Neural progenitor cell (in vitro differentiated cells): ENCODE measurements at regions not wholly inside any gene's neighbourhood (a gene's known extent, or its start where the extent isn't known, plus 50 kb on each side); places are given as distances from the start of the nearest gene placed in this dataset.

Experiments
- DNase-seq: peaks from one replicate; pipeline ENCODE4 v3.0.0-alpha.2; 2016; ENCODE audit warnings: low spot score
- H2AFZ ChIP-seq: fragments of 200-600 bp; sonication (generic); replicated peaks from 2 replicates; pipeline ENCODE4 v1.6.1; 2016; ENCODE audit warnings: antibody characterized with exemption
- H3F3A ChIP-seq: fragments of 200-600 bp; sonication (generic); 2 replicates; pipeline ENCODE4 v1.6.1; 2016; ENCODE audit warnings: antibody characterized with exemption, low read depth
- H3K27ac ChIP-seq: fragments of 200-600 bp; sonication (generic); 2 replicates; pipeline ENCODE4 v1.5.1; 2016; ENCODE audit warnings: mild to moderate bottlenecking
- H3K27me3 ChIP-seq: fragments of 200-600 bp; sonication (generic); 2 replicates; pipeline ENCODE4 v1.6.1; 2016; ENCODE audit warnings: mild to moderate bottlenecking, moderate library complexity
- H3K36me3 ChIP-seq: fragments of 200-600 bp; sonication (generic); 2 replicates; pipeline ENCODE4 v1.5.1; 2016
- H3K4me1 ChIP-seq: fragments of 200-600 bp; sonication (generic); 2 replicates; pipeline ENCODE4 v1.6.1; 2016; ENCODE audit warnings: mixed run types
- H3K4me2 ChIP-seq: fragments of 200-600 bp; sonication (generic); 2 replicates; pipeline ENCODE4 v1.6.1; 2016
- H3K4me3 ChIP-seq: fragments of 200-600 bp; sonication (generic); 2 replicates; pipeline ENCODE4 v1.5.1; 2016
- H3K79me2 ChIP-seq: fragments of 200-600 bp; sonication (generic); 2 replicates; pipeline ENCODE4 v1.6.1; 2016; ENCODE audit warnings: low read depth
- H3K9ac ChIP-seq: fragments of 200-600 bp; sonication (generic); 2 replicates; pipeline ENCODE4 v1.6.1; 2016
- H3K9me3 ChIP-seq: fragments of 200-600 bp; sonication (generic); 2 replicates; pipeline ENCODE4 v1.5.1; 2016; ENCODE audit warnings: low read depth
- H4K20me1 ChIP-seq: fragments of 200-600 bp; sonication (generic); 2 replicates; pipeline ENCODE4 v1.6.1; 2016; ENCODE audit warnings: low read depth
- H3K27ac Mint-ChIP-seq: 3 replicates; pipeline ENCODE4 v1.8.0; 2021; ENCODE audit warnings: mixed read lengths
- H3K27me3 Mint-ChIP-seq: 2 replicates; pipeline ENCODE4 v1.8.0; 2022; ENCODE audit warnings: low read depth, mild to moderate bottlenecking, inconsistent platforms, moderate library complexity, mixed read lengths; ENCODE audit not compliant: insufficient read depth
- H3K36me3 Mint-ChIP-seq: 3 replicates; pipeline ENCODE4 v1.8.0; 2021; ENCODE audit warnings: mixed read lengths
- H3K4me1 Mint-ChIP-seq: 3 replicates; pipeline ENCODE4 v1.8.0; 2021; ENCODE audit warnings: mixed read lengths
- H3K4me3 Mint-ChIP-seq: 3 replicates; pipeline ENCODE4 v1.8.0; 2021; ENCODE audit warnings: mild to moderate bottlenecking, moderate library complexity, mixed read lengths
- H3K9me3 Mint-ChIP-seq: 3 replicates; pipeline ENCODE4 v1.8.0; 2020; ENCODE audit warnings: mixed read lengths
- EZH2 ChIP-seq: fragments of 200-600 bp; sonication (generic); IDR thresholded peaks from 2 replicates; pipeline ENCODE4 v1.6.1; 2017; ENCODE audit warnings: antibody characterized with exemption, mild to moderate bottlenecking, moderate library complexity
- EZH2phosphoT487 ChIP-seq: fragments of 200-600 bp; sonication (generic); IDR thresholded peaks from 2 replicates; pipeline ENCODE4 v1.6.1; 2017; ENCODE audit warnings: antibody characterized with exemption
- TF ChIP-seq, protein P1 (sequence below): fragments of 200-600 bp; sonication (generic); IDR thresholded peaks from 2 replicates; pipeline ENCODE4 v1.5.1; 2017; ENCODE audit warnings: antibody characterized with exemption, mild to moderate bottlenecking

DNA sequence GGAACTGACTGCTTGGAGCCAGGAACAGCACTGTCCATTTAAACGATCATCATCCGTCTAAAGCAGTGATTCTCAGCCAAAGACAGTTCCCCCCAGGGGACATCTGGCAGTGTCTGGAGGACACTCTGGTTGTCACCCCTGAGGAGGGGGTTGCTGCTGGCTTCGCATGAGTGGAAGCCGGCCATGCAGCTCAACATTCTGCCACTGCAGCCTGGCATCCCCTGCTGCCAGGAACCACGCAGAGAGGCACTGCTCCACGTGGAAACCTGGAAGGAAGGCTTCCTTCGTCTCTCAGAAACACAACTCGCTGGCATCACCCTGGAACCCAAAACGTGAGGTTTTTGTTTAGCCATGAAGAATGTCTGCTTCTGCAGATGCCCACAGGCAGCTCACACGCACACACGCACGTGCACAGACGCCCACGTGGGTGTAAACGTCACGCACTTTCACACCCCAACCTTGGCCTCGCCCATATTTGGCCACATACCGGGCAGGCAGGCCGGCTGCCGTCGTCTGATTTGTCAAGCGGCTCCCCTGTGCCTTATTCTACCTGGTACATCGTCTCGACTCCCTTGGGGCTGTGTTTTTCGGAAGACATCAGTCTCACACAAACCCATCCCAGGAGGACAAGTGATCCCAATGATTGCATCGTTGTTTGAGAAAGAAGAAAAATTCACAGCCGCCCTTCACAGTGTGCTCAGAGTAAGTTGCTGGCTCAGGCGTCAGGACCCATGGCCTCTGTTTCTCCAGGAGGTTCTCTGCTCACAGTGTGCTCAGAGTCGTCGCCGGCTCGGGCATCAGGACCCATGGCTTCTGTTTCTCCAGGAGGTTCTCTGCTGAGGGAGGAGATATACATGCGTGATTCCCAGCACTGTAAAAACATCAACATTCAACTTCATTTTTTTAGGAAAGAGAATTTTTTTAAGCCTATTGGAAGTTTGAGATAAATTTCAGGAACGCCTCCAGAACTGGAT, 127.2 kb upstream of the PPP2R2D start:
- Histone ChIP-seq H3F3A (no peaks in the 10 kb centered on the region), H4K20me1 (no peaks in the 10 kb centered on the region), H3K4me2 (peak overlapping the region; percentile 27), H3K9me3 (no peaks in the 10 kb centered on the region), H3K36me3 (no peaks in the 10 kb centered on the region), H3K27ac (no peak overlapping the region), H3K4me1 (peaks cover 32% of the 10 kb centered on the region), H2AFZ (no peak overlapping the region), H3K27me3 (no peaks in the 10 kb centered on the region), H3K9ac (no peak overlapping the region), H3K4me3 (no peak overlapping the region), H3K79me2 (no peaks in the 10 kb centered on the region)
- Mint-ChIP-seq H3K27ac (peak overlapping the region; percentile 81), H3K36me3 (peaks cover 6% of the 10 kb centered on the region), H3K27me3 (peaks cover 16% of the 10 kb centered on the region), H3K9me3 (peaks cover 28% of the 10 kb centered on the region), H3K4me3 (peak overlapping the region; percentile 33), H3K4me1 (peaks cover 36% of the 10 kb centered on the region)
- TF ChIP-seq EZH2 (no peak), EZH2phosphoT487 (no peak)
- TF ChIP-seq, protein P1, sequence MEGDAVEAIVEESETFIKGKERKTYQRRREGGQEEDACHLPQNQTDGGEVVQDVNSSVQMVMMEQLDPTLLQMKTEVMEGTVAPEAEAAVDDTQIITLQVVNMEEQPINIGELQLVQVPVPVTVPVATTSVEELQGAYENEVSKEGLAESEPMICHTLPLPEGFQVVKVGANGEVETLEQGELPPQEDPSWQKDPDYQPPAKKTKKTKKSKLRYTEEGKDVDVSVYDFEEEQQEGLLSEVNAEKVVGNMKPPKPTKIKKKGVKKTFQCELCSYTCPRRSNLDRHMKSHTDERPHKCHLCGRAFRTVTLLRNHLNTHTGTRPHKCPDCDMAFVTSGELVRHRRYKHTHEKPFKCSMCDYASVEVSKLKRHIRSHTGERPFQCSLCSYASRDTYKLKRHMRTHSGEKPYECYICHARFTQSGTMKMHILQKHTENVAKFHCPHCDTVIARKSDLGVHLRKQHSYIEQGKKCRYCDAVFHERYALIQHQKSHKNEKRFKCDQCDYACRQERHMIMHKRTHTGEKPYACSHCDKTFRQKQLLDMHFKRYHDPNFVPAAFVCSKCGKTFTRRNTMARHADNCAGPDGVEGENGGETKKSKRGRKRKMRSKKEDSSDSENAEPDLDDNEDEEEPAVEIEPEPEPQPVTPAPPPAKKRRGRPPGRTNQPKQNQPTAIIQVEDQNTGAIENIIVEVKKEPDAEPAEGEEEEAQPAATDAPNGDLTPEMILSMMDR, result no peak
- DNase-seq, result no peak

DNA sequence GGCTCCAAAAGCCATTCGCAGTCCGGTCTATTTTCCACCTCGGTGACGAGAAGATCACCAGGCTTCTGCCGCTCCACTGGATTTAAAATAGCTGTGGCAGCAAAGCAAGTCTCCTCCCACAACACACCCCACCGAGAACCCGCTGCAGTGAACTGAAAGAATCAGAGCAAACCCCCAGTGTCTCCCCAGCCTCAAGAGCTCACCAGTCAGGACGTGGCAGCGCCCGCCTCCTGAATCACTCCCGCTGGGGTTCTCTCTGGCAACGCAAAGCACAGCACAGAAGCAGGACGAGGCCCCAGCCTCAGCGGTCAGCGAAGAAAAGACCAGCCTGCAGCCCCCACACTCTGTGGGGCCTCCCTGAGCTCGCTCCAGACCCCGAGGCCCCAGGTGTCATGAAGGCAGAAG, 126.1 kb upstream of the PPP2R2D start:
- Mint-ChIP-seq H3K27me3 (peaks cover 16% of the 10 kb centered on the region), H3K27ac (no peak overlapping the region), H3K4me3 (no peak overlapping the region), H3K9me3 (peaks cover 35% of the 10 kb centered on the region), H3K36me3 (peaks cover 6% of the 10 kb centered on the region), H3K4me1 (peaks cover 36% of the 10 kb centered on the region)
- no peaks in the 10 kb centered on the region for H3F3A ChIP-seq
- H4K20me1 ChIP-seq, result no peaks in the 10 kb centered on the region
- H3K4me1 ChIP-seq, result peaks cover 32% of the 10 kb centered on the region
- no peaks in the 10 kb centered on the region for H3K27me3 ChIP-seq
- no peak overlapping the region for H3K9ac ChIP-seq
- H3K4me2 ChIP-seq, result peak overlapping the region; percentile 27
- DNase-seq, result no peak
- no peaks in the 10 kb centered on the region for H3K9me3 ChIP-seq
- H3K36me3 ChIP-seq, result no peaks in the 10 kb centered on the region
- TF ChIP-seq EZH2phosphoT487 (no peak), EZH2 (no peak)
- TF ChIP-seq, protein P1, result no peak
- no peak overlapping the region for H3K27ac ChIP-seq
- H3K4me3 ChIP-seq, result no peak overlapping the region
- H3K79me2 ChIP-seq, result no peaks in the 10 kb centered on the region
- H2AFZ ChIP-seq, result no peak overlapping the region

DNA sequence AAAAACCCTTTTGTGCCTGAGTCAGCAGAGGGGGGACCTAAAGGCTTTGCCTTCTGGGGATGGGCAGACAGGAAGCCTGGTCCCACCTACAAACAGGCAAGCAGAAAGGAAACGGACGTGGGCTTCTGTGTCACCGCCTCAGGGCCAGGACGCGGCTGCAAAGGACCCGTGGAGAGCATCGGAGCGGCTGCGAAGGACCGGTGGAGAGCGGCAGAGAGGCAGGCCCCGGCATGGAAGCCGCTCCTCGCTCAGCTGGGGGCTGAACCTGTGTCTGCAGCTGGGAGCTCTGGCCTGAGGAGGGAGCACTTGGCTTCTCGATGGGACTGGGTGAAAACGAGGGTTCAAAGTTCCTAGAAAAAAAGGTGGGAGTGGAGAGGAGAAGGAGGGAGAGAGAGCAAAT, 125.4 kb upstream of the PPP2R2D start:
- no peaks in the 10 kb centered on the region for H3K9me3 ChIP-seq
- no peak overlapping the region for H3K4me3 ChIP-seq
- peaks cover 18% of the 10 kb centered on the region for H3K27me3 Mint-ChIP-seq
- H3K9ac ChIP-seq, result no peak overlapping the region
- H3K27ac Mint-ChIP-seq, result peak overlapping the region; percentile 50
- TF ChIP-seq EZH2 (no peak), EZH2phosphoT487 (no peak)
- TF ChIP-seq, protein P1, result peak; percentile 38
- H3K27ac ChIP-seq, result no peak overlapping the region
- H3F3A ChIP-seq, result no peaks in the 10 kb centered on the region
- H3K9me3 Mint-ChIP-seq, result peaks cover 38% of the 10 kb centered on the region
- H3K36me3 ChIP-seq, result no peaks in the 10 kb centered on the region
- peaks cover 32% of the 10 kb centered on the region for H3K4me1 ChIP-seq
- H4K20me1 ChIP-seq, result no peaks in the 10 kb centered on the region
- no peaks in the 10 kb centered on the region for H3K79me2 ChIP-seq
- H3K4me3 Mint-ChIP-seq, result peak overlapping the region; percentile 15
- DNase-seq, result peak; percentile 56
- H3K4me1 Mint-ChIP-seq, result peaks cover 32% of the 10 kb centered on the region
- peak overlapping the region; percentile 27 for H3K4me2 ChIP-seq
- H3K27me3 ChIP-seq, result no peaks in the 10 kb centered on the region
- peak overlapping the region; percentile 68 for H2AFZ ChIP-seq
- H3K36me3 Mint-ChIP-seq, result peaks cover 6% of the 10 kb centered on the region
